Endothelial cell of umbilical vein (primary cell): ENCODE measurements at regions not wholly inside any gene's neighbourhood (a gene's known extent, or its start where the extent isn't known, plus 50 kb on each side); places are given as distances from the start of the nearest gene placed in this dataset.

ENCODE experiments used
- BruUV-seq: library from RNA; stranded (reverse); fragments of 400-500 nt; replicated peaks from 2 replicates; lab custom pipeline; 2021; lab: Mats Ljungman, UMichigan
- CTCF ChIA-PET: fragments of 300-600, 350-600 bp; sonication (Branson Sonifier 250); formaldehyde crosslinking; loops from one replicate; lab custom pipeline; 2021; ENCODE audit warnings: antibody characterized with exemption, inconsistent platforms; lab: Charles Lee
- POLR2A ChIA-PET: fragments of 300-600, 350-600 bp; sonication (Branson Sonifier 250); formaldehyde crosslinking; loops from one replicate; lab custom pipeline; 2021; ENCODE audit warnings: antibody characterized with exemption, inconsistent platforms; lab: Charles Lee
- DNase-seq: peaks from one replicate; pipeline ENCODE4 v3.0.0-alpha.2; 2011; ENCODE audit warnings: low read depth, low spot score
- FAIRE-seq: peaks from 2 replicates; lab custom pipeline; 2011; peaks lifted over from hg19 to GRCh38; lab: Jason Lieb, UNC
- H2AFZ ChIP-seq: 2 replicates; pipeline ENCODE4 v1.6.0; 2012; ENCODE audit warnings: low read depth, low read length, control low read depth, inconsistent platforms
- H3K27ac ChIP-seq: 2 replicates; pipeline ENCODE4 v1.5.1; 2011; ENCODE audit warnings: low read depth, mild to moderate bottlenecking, control low read depth, low read length, moderate library complexity; ENCODE audit not compliant: insufficient read depth
- H3K27me3 ChIP-seq, 2 experiments: 2 replicates each; pipeline versions ENCODE4 v1.6.0 to v1.6.1; 2011; ENCODE audit warnings: low read length in 2 of 2, mixed read lengths in 1 of 2; ENCODE audit not compliant: control insufficient read depth in 2 of 2, insufficient read depth in 2 of 2
- H3K36me3 ChIP-seq, 2 experiments: 2 replicates in 1 of 2; 3 replicates in 1 of 2; pipeline ENCODE4 v1.5.1; 2011; ENCODE audit warnings: low read length in 2 of 2, mild to moderate bottlenecking in 1 of 2, moderate library complexity in 1 of 2; ENCODE audit not compliant: control insufficient read depth in 2 of 2, insufficient read depth in 2 of 2; ENCODE audit errors: extremely low read depth in 1 of 2
- H3K4me1 ChIP-seq: 3 replicates; pipeline ENCODE4 v1.5.1; 2011; ENCODE audit warnings: mild to moderate bottlenecking, low read length; ENCODE audit not compliant: control insufficient read depth, insufficient read depth; ENCODE audit errors: extremely low read depth
- H3K4me2 ChIP-seq: 2 replicates; pipeline ENCODE4 v1.6.1; 2011; ENCODE audit warnings: low read length, control low read depth, mixed read lengths; ENCODE audit not compliant: insufficient read depth
- H3K4me3 ChIP-seq, 3 experiments: fragments of 200-600 bp in 1 of 3; sonication (generic), shearing (Covaris generic) in 1 of 3; replicated peaks in 1 of 3; 2 replicates each; pipeline ENCODE4 v1.5.1; 2011 to 2016; ENCODE audit warnings: control low read depth in 3 of 3, low read length in 3 of 3, mild to moderate bottlenecking in 2 of 3, inconsistent platforms in 1 of 3, low read depth in 1 of 3, moderate library complexity in 1 of 3; ENCODE audit not compliant: insufficient read depth in 1 of 3
- H3K79me2 ChIP-seq: 2 replicates; pipeline ENCODE4 v1.6.0; 2012; ENCODE audit warnings: low read length, inconsistent platforms; ENCODE audit not compliant: control insufficient read depth, insufficient read depth
- H3K9ac ChIP-seq: replicated peaks from 2 replicates; pipeline ENCODE3; 2011; ENCODE audit warnings: low read length, control low read depth; ENCODE audit not compliant: insufficient read depth; ENCODE audit errors: extremely low read depth
- H3K9me1 ChIP-seq: replicated peaks from 3 replicates; pipeline ENCODE4 v1.6.0; 2011; ENCODE audit warnings: mild to moderate bottlenecking, low read length; ENCODE audit not compliant: control insufficient read depth, insufficient read depth; ENCODE audit errors: extremely low read depth
- H3K9me3 ChIP-seq: replicated peaks from 2 replicates; pipeline ENCODE4 v1.5.1; 2012; ENCODE audit warnings: low read length, inconsistent platforms; ENCODE audit not compliant: control insufficient read depth, insufficient read depth
- H4K20me1 ChIP-seq: replicated peaks from 2 replicates; pipeline ENCODE3; 2011; ENCODE audit warnings: mild to moderate bottlenecking, low read length; ENCODE audit not compliant: control insufficient read depth, insufficient read depth; ENCODE audit errors: extremely low read depth
- EZH2 ChIP-seq: IDR thresholded peaks from 2 replicates; pipeline ENCODE4 v1.6.1; 2012; ENCODE audit warnings: borderline replicate concordance, low read depth, mild to moderate bottlenecking, moderate library complexity, low read length, inconsistent platforms; ENCODE audit not compliant: severe bottlenecking
- FOS ChIP-seq: IDR thresholded peaks from 2 replicates; pipeline ENCODE4 v1.6.1; 2011; ENCODE audit warnings: mild to moderate bottlenecking, low read length, moderate library complexity, borderline replicate concordance; ENCODE audit not compliant: insufficient read depth
- GATA2 ChIP-seq: IDR thresholded peaks from 2 replicates; pipeline ENCODE4 v1.7.0; 2011; ENCODE audit warnings: low read depth, mild to moderate bottlenecking, moderate library complexity, mixed read lengths, low read length; ENCODE audit not compliant: insufficient read length, insufficient read depth
- JUN ChIP-seq: IDR thresholded peaks from 2 replicates; pipeline ENCODE4 v1.6.1; 2011; ENCODE audit warnings: borderline replicate concordance, low read depth; ENCODE audit not compliant: insufficient read length, insufficient read depth
- MAX ChIP-seq: IDR thresholded peaks from 2 replicates; pipeline ENCODE4 v1.6.1; 2011; ENCODE audit not compliant: insufficient read depth, insufficient read length
- MYC ChIP-seq: IDR thresholded peaks from one replicate; pipeline ENCODE4 v1.6.1; 2011; ENCODE audit warnings: mild to moderate bottlenecking, low read depth, low read length
- POLR2A ChIP-seq: IDR thresholded peaks from 2 replicates; pipeline ENCODE4 v1.6.1; 2012; ENCODE audit warnings: low read depth, mild to moderate bottlenecking, control low read depth, low read length
- POLR2AphosphoS5 ChIP-seq: IDR thresholded peaks from 2 replicates; pipeline ENCODE4 v1.6.1; 2012; ENCODE audit warnings: low read depth, mild to moderate bottlenecking, control low read depth, low read length, moderate library complexity; ENCODE audit not compliant: insufficient read depth
- dilution Hi-C: fragments of 300-500 bp; cut with MboI; formaldehyde crosslinking; loops from one replicate; pipeline ENCODE4 v1.15.0; 2019; ENCODE audit warnings: low sequenced_read_pairs; ENCODE audit not compliant: extremely low pct_ligation_motif_present
- intact Hi-C: fragments of 100-400 bp; cut with micrococcal nuclease; formaldehyde crosslinking; loops from one replicate; pipeline ENCODE4 v1.10.0; 2022
- TF ChIP-seq, protein P1 (sequence below), 2 donors: IDR thresholded peaks; 1 replicate in 1 of 2; 2 replicates in 1 of 2; pipeline ENCODE4 v1.5.1; 2011; ENCODE audit warnings: low read length in 2 of 2, mild to moderate bottlenecking in 2 of 2, moderate library complexity in 2 of 2, control low read depth in 1 of 2, inconsistent platforms in 1 of 2, low read depth in 1 of 2; ENCODE audit not compliant: insufficient read depth in 1 of 2; ENCODE audit errors: extremely low read depth in 1 of 2

DNA sequence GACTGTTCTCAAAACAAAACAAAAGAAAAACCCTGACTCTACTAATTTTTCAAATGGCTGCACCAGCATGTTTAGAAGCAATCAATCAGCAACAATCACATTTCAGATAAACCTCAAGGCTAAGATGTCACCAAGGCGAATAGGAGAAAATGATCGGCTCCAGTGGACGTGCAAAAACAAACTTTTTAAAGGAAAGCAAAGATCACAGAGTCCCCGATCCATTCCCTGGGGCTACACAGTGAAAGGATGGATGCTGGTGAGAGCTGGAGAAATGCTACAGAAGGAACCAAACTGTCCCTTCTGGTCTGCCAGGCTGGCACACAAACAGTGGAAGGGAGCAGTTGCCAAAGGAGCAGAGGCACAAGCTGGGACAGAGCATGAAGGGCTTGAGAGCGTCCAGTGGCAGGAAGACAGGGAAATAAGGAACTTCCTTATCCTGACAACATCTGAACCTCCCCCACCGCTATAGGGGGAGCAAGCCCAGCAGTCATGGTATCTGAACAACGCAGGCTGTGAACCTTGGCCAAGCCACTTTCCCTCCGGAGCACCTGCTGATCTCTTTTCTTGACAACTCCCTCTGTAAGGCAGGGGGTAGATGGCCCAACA lies 73.7 kb upstream of the HIVEP1 start:
- ChIA-PET CTCF (interaction anchor here (0.8 to 1.2 kb wide), 4 partner anchors 9 to 52 kb away, joined by 3 to 4 read pairs (median 3); no protein-coding TSS in a partner anchor), POLR2A (interaction anchor here (0.5 kb wide), 1 partner anchor 352 kb away, joined by 3 read pairs; the partner anchor contains the start of gene EDN1)
- no peaks in the 10 kb centered on the region for H3K36me3 ChIP-seq
- no peak overlapping the region for H3K9ac ChIP-seq
- peak; percentile 99 for FAIRE-seq
- no peaks in the 10 kb centered on the region for H3K79me2 ChIP-seq
- DNase-seq, result peak; percentile 92
- no peaks in the 10 kb centered on the region for H4K20me1 ChIP-seq
- H3K27ac ChIP-seq, result no peak overlapping the region
- no peaks in the 10 kb centered on the region for H3K9me1 ChIP-seq
- TF ChIP-seq GATA2, result peak; percentile 73
- TF ChIP-seq EZH2, result no peak
- TF ChIP-seq MYC, result no peak
- peak; percentile 35 for TF ChIP-seq POLR2AphosphoS5
- peak; percentile 19 for TF ChIP-seq POLR2A
- no peak overlapping the region for H3K4me3 ChIP-seq
- intact Hi-C loops, result no loop called here
- H3K27me3 ChIP-seq, result no peaks in the 10 kb centered on the region
- dilution Hi-C loops, result no loop called here
- H3K4me2 ChIP-seq, result peak overlapping the region; percentile 41
- H3K4me1 ChIP-seq, result peaks cover 4% of the 10 kb centered on the region
- H2AFZ ChIP-seq, result peak overlapping the region; percentile 76
- no peaks in the 10 kb centered on the region for H3K9me3 ChIP-seq
- BruUV-seq, result no TSS peak

- Histone ChIP-seq H3K9me1 (no peaks in the 10 kb centered on the region), H4K20me1 (no peaks in the 10 kb centered on the region), H3K9me3 (no peaks in the 10 kb centered on the region), H3K27ac (no peak overlapping the region), H3K27me3 (no peaks in the 10 kb centered on the region), H3K9ac (no peak overlapping the region), H2AFZ (no peak overlapping the region), H3K4me3 (no peak overlapping the region), H3K4me1 (peaks cover 4% of the 10 kb centered on the region), H3K4me2 (no peak overlapping the region), H3K79me2 (no peaks in the 10 kb centered on the region), H3K36me3 (no peaks in the 10 kb centered on the region)
- TF ChIP-seq POLR2A (no peak), MYC (no peak), EZH2 (no peak), FOS (no peak), GATA2 (no peak), JUN (no peak), POLR2AphosphoS5 (no peak), MAX (no peak)
- TF ChIP-seq, protein P1, sequence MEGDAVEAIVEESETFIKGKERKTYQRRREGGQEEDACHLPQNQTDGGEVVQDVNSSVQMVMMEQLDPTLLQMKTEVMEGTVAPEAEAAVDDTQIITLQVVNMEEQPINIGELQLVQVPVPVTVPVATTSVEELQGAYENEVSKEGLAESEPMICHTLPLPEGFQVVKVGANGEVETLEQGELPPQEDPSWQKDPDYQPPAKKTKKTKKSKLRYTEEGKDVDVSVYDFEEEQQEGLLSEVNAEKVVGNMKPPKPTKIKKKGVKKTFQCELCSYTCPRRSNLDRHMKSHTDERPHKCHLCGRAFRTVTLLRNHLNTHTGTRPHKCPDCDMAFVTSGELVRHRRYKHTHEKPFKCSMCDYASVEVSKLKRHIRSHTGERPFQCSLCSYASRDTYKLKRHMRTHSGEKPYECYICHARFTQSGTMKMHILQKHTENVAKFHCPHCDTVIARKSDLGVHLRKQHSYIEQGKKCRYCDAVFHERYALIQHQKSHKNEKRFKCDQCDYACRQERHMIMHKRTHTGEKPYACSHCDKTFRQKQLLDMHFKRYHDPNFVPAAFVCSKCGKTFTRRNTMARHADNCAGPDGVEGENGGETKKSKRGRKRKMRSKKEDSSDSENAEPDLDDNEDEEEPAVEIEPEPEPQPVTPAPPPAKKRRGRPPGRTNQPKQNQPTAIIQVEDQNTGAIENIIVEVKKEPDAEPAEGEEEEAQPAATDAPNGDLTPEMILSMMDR (IDR thresholded peaks at IDR 0.05; ENCODE audit: extremely low read depth in 1 of 2, insufficient read depth in 1 of 2, low read depth in 1 of 2, low read length in 2 of 2), result no peak
- BruUV-seq, result no TSS peak
- intact Hi-C loops, result no loop called here
- POLR2A ChIA-PET, result no interaction called here
- CTCF ChIA-PET, result interaction anchor here (1.2 kb wide), 1 partner anchor 14 kb away, joined by 3 read pairs; no protein-coding TSS in a partner anchor
- DNase-seq, result no peak
- no peak for FAIRE-seq
- dilution Hi-C loops, result no loop called here
Measured at GRCh38 chr6:11934638-11935037, 77.5 kb upstream of the HIVEP1 start.
